Nephron (organoid): ENCODE measurements at regions not wholly inside any gene's neighbourhood (a gene's known extent, or its start where the extent isn't known, plus 50 kb on each side); places are given as distances from the start of the nearest gene placed in this dataset.

ENCODE experiments used
- H3K27ac Mint-ChIP-seq, 3 experiments: 2 replicates each; pipeline ENCODE4 v1.8.0; 2020; ENCODE audit warnings: mixed read lengths in 3 of 3, mild to moderate bottlenecking in 2 of 3, moderate library complexity in 1 of 3
- H3K27me3 Mint-ChIP-seq: 2 replicates; pipeline ENCODE4 v1.8.0; 2021; ENCODE audit warnings: low read depth, mild to moderate bottlenecking, moderate library complexity, mixed read lengths
- H3K36me3 Mint-ChIP-seq: 2 replicates; pipeline ENCODE4 v1.8.0; 2020; ENCODE audit warnings: low read depth, mixed read lengths
- H3K4me1 Mint-ChIP-seq: 2 replicates; pipeline ENCODE4 v1.8.0; 2020; ENCODE audit warnings: mixed read lengths
- H3K4me3 Mint-ChIP-seq, 3 experiments: 2 replicates each; pipeline ENCODE4 v1.8.0; 2020; ENCODE audit warnings: mild to moderate bottlenecking in 3 of 3, mixed read lengths in 3 of 3, moderate library complexity in 2 of 3
- H3K9me3 Mint-ChIP-seq: 2 replicates; pipeline ENCODE4 v1.8.0; 2020; ENCODE audit warnings: mixed read lengths
- CTCF ChIP-seq, 3 experiments: fragments of 200-600 bp; sonication (generic); IDR thresholded peaks; one replicate each; pipeline ENCODE4 v1.5.0; 2021; ENCODE audit warnings: antibody characterized with exemption in 3 of 3; ENCODE audit not compliant: unreplicated experiment in 3 of 3

- Mint-ChIP-seq H3K4me3 (no peak overlapping the region), H3K4me1 (no peaks in the 10 kb centered on the region)
- no peak for TF ChIP-seq CTCF (IDR thresholded peaks at IDR 0.05; ENCODE audit: unreplicated experiment in 3 of 3)
Measured at GRCh38 chr13:62598708-62599107, 1183.1 kb upstream of the PCDH20 start.

DNA sequence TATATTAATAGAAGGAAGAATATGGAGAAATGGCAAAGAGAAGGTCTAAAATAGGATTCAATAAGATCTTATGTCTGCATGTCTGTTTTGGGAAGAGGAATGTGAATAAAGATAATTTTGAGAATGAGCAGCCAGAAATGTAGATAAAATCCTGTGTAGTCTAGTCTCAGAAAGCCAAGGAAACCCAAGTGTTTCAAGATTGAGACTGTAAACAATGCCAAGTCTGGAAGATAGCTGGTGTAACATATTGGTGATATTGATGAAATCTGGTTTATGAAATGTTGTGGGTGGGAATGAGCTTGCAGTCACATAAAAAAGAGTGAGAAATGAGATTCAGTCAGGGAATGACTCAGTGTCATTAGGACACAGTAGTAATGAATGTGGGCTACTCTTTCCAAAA lies 1180.3 kb upstream of the PCDH20 start:
- H3K36me3 Mint-ChIP-seq: no peaks in the 10 kb centered on the region
- no peak overlapping the region for H3K27ac Mint-ChIP-seq
- H3K4me3 Mint-ChIP-seq: no peak overlapping the region
- TF ChIP-seq CTCF (IDR thresholded peaks at IDR 0.05; ENCODE audit: unreplicated experiment in 3 of 3): no peak
- no peaks in the 10 kb centered on the region for H3K4me1 Mint-ChIP-seq
- H3K9me3 Mint-ChIP-seq: no peaks in the 10 kb centered on the region
- H3K27me3 Mint-ChIP-seq: no peaks in the 10 kb centered on the region

More at GRCh38 chr13:62598708-62599107, 1183.1 kb upstream of the PCDH20 start:
- Mint-ChIP-seq H3K27ac (no peak overlapping the region), H3K36me3 (no peaks in the 10 kb centered on the region), H3K9me3 (no peaks in the 10 kb centered on the region), H3K27me3 (no peaks in the 10 kb centered on the region)

GRCh38 chr13:62593804-62594203 lies 1178.2 kb upstream of the PCDH20 start:
- Mint-ChIP-seq H3K9me3 (no peaks in the 10 kb centered on the region), H3K4me1 (no peaks in the 10 kb centered on the region), H3K36me3 (no peaks in the 10 kb centered on the region), H3K27me3 (no peaks in the 10 kb centered on the region), H3K27ac (no peak overlapping the region), H3K4me3 (no peak overlapping the region)
- no peak for TF ChIP-seq CTCF (IDR thresholded peaks at IDR 0.05; ENCODE audit: unreplicated experiment in 3 of 3)

DNA sequence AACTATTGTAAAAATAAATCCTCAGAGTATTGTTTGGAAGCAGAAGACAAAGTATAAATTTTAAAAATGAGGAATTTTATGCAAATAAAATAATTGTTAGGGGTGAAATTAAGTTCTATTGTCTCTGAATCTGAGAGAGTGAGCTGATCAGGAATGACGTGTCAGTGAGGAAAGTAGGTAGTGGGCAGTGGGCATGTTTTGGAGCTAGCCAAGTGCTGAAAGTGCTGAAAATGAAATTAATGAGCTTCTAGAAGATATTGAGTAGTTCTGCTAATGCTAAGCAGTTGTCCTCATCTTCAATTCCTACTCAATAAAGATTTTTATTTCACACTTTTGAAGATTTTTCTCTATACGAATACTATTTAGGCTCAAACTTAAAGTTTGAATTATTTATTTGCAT lies 1167.8 kb upstream of the PCDH20 start:
- Mint-ChIP-seq H3K27me3 (no peaks in the 10 kb centered on the region), H3K27ac (no peak overlapping the region), H3K4me1 (no peaks in the 10 kb centered on the region), H3K36me3 (no peaks in the 10 kb centered on the region), H3K4me3 (no peak overlapping the region), H3K9me3 (no peaks in the 10 kb centered on the region)
- no peak for TF ChIP-seq CTCF (IDR thresholded peaks at IDR 0.05; ENCODE audit: unreplicated experiment in 3 of 3)

DNA sequence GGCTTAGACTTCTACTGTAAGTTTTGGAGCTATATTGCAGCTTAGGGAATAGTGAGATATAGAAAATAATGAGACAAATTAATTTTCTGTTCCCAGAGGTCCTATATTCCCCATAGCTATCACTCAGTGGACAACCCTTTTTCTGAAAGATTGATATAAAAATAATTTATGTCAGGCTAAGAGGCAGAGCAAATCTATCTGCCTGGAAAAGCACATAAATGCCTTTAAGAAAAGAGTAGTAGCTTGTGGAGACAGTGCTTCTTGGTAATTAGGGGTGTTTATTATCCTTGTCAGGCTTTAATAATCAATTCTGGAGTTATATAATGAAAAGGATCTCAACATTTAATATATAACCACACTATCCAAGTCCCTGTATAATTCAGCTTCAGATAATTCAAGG lies 1162.8 kb upstream of the PCDH20 start:
- Mint-ChIP-seq H3K9me3 (no peaks in the 10 kb centered on the region), H3K27me3 (no peaks in the 10 kb centered on the region), H3K4me3 (no peak overlapping the region), H3K4me1 (no peaks in the 10 kb centered on the region), H3K27ac (no peak overlapping the region), H3K36me3 (no peaks in the 10 kb centered on the region)
- TF ChIP-seq CTCF (IDR thresholded peaks at IDR 0.05; ENCODE audit: unreplicated experiment in 3 of 3): no peak

DNA sequence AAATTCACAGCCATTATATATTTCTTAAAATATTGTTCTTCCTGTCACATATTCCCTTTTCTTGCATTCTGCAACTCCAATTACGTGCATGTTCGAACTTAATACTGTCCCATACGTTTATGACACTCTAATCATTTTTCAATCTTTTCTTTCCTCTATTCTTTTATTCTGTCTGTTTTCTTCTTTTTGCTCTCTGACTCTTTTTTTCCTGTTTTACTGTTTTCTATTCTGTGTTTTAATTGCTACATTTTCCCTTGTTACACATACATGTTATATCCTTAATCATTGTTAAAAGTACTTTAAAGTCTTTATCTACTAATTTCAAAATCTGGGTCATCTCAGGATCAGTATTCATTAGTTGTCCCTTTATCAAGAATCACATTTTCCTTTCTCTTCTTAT lies 1149.1 kb upstream of the PCDH20 start:
- no peak for TF ChIP-seq CTCF (IDR thresholded peaks at IDR 0.05; ENCODE audit: unreplicated experiment in 3 of 3)
- no peaks in the 10 kb centered on the region for H3K27me3 Mint-ChIP-seq
- H3K4me3 Mint-ChIP-seq: no peak overlapping the region
- H3K4me1 Mint-ChIP-seq: no peaks in the 10 kb centered on the region
- no peaks in the 10 kb centered on the region for H3K36me3 Mint-ChIP-seq
- H3K9me3 Mint-ChIP-seq: no peaks in the 10 kb centered on the region
- H3K27ac Mint-ChIP-seq: no peak overlapping the region
